Activated CD4-positive, alpha-beta memory T cell treated with anti-CD3 and anti-CD28 coated beads, Interleukin-2, amount 10 ng/mL, durations not matched to agents 7 days and 5 days (primary cell): ENCODE measurements at regions not wholly inside any gene's neighbourhood (a gene's known extent, or its start where the extent isn't known, plus 50 kb on each side); places are given as distances from the start of the nearest gene placed in this dataset.

Source experiments
- CTCF ChIA-PET: fragments of 350-600 bp; sonication (Branson Sonifier 250); formaldehyde crosslinking; loops from one replicate; lab custom pipeline; 2021; ENCODE audit warnings: antibody characterized with exemption, inconsistent platforms; lab: Charles Lee
- POLR2A ChIA-PET: fragments of 350-600 bp; sonication (Branson Sonifier 250); formaldehyde crosslinking; loops from one replicate; lab custom pipeline; 2021; ENCODE audit warnings: antibody characterized with exemption; lab: Charles Lee
- DNase-seq: peaks from one replicate; pipeline ENCODE4 v3.0.0-alpha.2; 2020
- H3K27ac Mint-ChIP-seq: one replicate; pipeline ENCODE4 v1.8.0; 2021; ENCODE audit warnings: mild to moderate bottlenecking, mixed read lengths
- H3K27me3 Mint-ChIP-seq: one replicate; pipeline ENCODE4 v1.8.0; 2021; ENCODE audit warnings: mixed read lengths
- H3K36me3 Mint-ChIP-seq: one replicate; pipeline ENCODE4 v1.8.0; 2021; ENCODE audit warnings: low read depth, mixed read lengths
- H3K4me1 Mint-ChIP-seq: one replicate; pipeline ENCODE4 v1.8.0; 2021; ENCODE audit warnings: mixed read lengths
- H3K4me3 Mint-ChIP-seq: one replicate; pipeline ENCODE4 v1.8.0; 2021; ENCODE audit warnings: mild to moderate bottlenecking, mixed read lengths
- H3K9me3 Mint-ChIP-seq: one replicate; pipeline ENCODE4 v1.8.0; 2021; ENCODE audit warnings: mixed read lengths

- no peak overlapping the region for H3K4me3 Mint-ChIP-seq
- ChIA-PET CTCF (no interaction called here), POLR2A (no interaction called here)
- DNase-seq, result no peak
- no peak overlapping the region for H3K27ac Mint-ChIP-seq
- H3K4me1 Mint-ChIP-seq, result no peaks in the 10 kb centered on the region
- H3K36me3 Mint-ChIP-seq, result no peaks in the 10 kb centered on the region
- no peaks in the 10 kb centered on the region for H3K27me3 Mint-ChIP-seq
- H3K9me3 Mint-ChIP-seq, result no peaks in the 10 kb centered on the region
Measured at GRCh38 chr4:14524276-14524675, 478.0 kb upstream of the CPEB2 start.

- Mint-ChIP-seq H3K4me1 (no peaks in the 10 kb centered on the region), H3K27me3 (no peaks in the 10 kb centered on the region), H3K27ac (no peak overlapping the region), H3K36me3 (no peaks in the 10 kb centered on the region), H3K9me3 (no peaks in the 10 kb centered on the region), H3K4me3 (no peak overlapping the region)
- POLR2A ChIA-PET, result no interaction called here
- CTCF ChIA-PET, result no interaction called here
- DNase-seq, result no peak
Measured at GRCh38 chr4:14528918-14529317, 473.4 kb upstream of the CPEB2 start.

DNA sequence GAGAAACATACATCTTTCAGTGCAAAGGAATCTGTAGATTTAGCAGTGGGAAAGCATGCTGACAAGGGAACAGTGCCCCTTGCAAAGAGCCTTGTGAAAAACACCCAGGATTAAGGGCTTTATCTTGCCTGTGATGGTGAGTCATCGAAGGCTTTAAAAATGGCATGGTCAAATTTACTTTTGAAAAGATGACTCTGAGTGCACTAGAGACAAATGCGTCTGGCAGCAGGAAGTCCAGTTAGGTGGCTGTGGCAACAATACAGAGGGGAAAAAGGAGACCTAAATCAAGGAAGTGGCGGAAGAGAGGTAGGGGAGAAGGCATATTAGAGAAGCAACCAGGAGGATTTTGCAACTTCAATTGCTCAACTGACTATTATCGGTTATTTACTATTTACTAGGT is 472.6 kb upstream of the CPEB2 start:
- H3K4me3 Mint-ChIP-seq, result no peak overlapping the region
- POLR2A ChIA-PET, result no interaction called here
- H3K36me3 Mint-ChIP-seq, result no peaks in the 10 kb centered on the region
- CTCF ChIA-PET, result no interaction called here
- DNase-seq, result no peak
- H3K4me1 Mint-ChIP-seq, result no peaks in the 10 kb centered on the region
- no peak overlapping the region for H3K27ac Mint-ChIP-seq
- H3K27me3 Mint-ChIP-seq, result no peaks in the 10 kb centered on the region
- no peaks in the 10 kb centered on the region for H3K9me3 Mint-ChIP-seq

DNA sequence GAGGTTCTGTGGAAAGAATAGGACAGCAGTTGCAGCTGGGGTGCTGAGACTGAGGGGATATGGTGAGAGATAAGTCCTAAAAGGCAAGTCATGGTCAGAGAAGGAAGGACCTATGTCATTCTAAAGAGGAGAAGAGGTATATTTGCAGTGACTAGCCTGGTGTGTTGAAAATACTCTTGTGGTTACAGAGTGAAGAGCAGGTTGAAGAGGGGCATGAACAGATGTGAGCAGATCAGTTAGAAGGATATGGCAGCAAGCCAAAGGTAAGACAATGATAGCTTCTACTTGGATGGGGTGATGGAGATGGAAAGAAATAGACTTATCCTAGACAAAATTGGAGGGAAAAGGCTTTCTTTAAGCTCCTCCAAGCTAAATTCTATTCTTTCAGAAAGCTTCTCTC is 469.8 kb upstream of the CPEB2 start:
- H3K9me3 Mint-ChIP-seq, result no peaks in the 10 kb centered on the region
- H3K36me3 Mint-ChIP-seq, result no peaks in the 10 kb centered on the region
- H3K27ac Mint-ChIP-seq, result no peak overlapping the region
- H3K4me1 Mint-ChIP-seq, result no peaks in the 10 kb centered on the region
- CTCF ChIA-PET, result no interaction called here
- no peak overlapping the region for H3K4me3 Mint-ChIP-seq
- no peaks in the 10 kb centered on the region for H3K27me3 Mint-ChIP-seq
- no peak for DNase-seq
- POLR2A ChIA-PET, result no interaction called here

DNA sequence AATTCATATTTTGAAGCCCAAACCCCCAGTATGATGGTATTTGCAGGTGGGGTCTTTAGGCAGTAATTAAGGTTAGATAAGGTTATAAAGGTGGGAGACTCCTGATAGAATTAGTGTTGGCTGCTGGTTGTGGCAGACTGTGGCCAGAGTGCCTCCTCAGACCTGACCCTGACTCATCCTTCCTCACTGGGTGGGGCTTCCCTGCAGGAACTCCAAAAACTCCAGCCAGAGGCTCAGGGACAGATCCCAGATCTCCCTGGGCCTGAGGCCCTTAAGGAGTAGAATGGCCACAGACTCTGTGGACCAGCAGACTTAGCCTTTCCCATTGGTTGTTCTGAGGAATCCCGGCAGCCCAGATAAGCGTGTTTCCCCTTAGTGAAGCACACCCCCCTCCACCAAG is 463.0 kb upstream of the CPEB2 start:
- H3K27ac Mint-ChIP-seq, result no peak overlapping the region
- ChIA-PET CTCF (no interaction called here), POLR2A (no interaction called here)
- H3K36me3 Mint-ChIP-seq, result no peaks in the 10 kb centered on the region
- DNase-seq, result no peak
- H3K27me3 Mint-ChIP-seq, result no peaks in the 10 kb centered on the region
- H3K4me3 Mint-ChIP-seq, result no peak overlapping the region
- H3K9me3 Mint-ChIP-seq, result peaks cover 4% of the 10 kb centered on the region
- no peaks in the 10 kb centered on the region for H3K4me1 Mint-ChIP-seq

DNA sequence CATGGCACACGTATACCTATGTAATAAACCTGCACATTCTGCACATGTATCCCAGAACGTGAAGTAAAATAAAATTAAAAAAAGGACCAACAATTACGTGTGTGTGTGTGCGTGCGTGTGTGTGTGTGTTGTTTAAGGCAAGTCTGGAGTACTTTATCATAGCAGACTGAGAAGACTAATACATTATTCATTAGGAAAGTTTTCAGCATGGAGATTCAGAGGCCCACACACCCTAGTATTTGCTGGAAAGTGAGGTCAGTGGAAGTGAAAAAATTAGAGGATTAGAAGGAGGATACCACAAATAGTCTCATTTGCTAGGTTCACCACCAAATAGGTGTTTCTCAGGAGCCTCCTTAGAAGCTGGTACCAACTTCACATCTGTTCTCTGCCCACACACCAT is 457.1 kb upstream of the CPEB2 start:
- ChIA-PET CTCF (no interaction called here), POLR2A (no interaction called here)
- Mint-ChIP-seq H3K27ac (no peak overlapping the region), H3K27me3 (no peaks in the 10 kb centered on the region), H3K4me1 (no peaks in the 10 kb centered on the region), H3K9me3 (peaks cover 6% of the 10 kb centered on the region), H3K4me3 (no peak overlapping the region), H3K36me3 (no peaks in the 10 kb centered on the region)
- no peak for DNase-seq

DNA sequence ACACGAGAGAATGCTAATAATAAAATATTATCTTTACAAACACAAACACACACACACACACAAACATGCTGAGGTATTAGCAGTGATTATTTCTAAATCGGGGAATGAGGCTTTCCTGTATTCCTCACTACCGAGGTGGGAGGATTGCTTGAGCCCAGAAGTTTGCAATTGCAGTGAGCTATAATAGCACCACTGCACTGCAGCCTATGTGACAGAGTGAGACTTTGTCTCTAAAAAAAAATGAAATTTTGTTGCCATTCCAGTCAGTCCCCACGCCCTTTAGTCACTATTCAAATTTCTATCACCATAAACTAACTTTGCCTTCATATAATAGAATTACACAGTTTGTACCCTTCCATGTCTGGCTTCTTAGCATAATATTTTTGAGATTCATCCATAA is 456.5 kb upstream of the CPEB2 start:
- H3K4me3 Mint-ChIP-seq, result no peak overlapping the region
- CTCF ChIA-PET, result interaction anchor here (0.8 kb wide), 1 partner anchor 10 kb away, joined by 5 read pairs; no protein-coding TSS in a partner anchor

DNA sequence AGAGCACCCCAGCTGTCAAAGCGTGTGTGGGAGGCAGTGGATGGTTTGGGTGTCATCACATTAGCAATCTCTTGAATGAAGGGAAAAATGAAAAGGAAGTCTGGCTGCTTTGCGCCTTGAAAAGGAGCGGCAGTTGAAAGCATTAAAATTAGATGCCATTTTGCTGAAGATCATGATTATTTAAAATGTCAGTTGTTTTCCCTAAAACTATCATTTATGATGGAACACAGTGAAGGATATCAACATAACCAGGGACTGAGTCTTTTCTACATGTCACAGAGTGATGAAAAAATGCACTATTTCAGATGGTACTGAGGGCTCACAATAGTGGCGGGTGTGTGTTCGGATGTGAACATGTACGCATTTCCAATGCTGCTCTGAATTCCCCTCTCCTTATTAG is 450.2 kb upstream of the CPEB2 start:
- H3K27me3 Mint-ChIP-seq, result no peaks in the 10 kb centered on the region
- CTCF ChIA-PET, result no interaction called here
- H3K9me3 Mint-ChIP-seq, result peaks cover 4% of the 10 kb centered on the region
- no peaks in the 10 kb centered on the region for H3K36me3 Mint-ChIP-seq
- POLR2A ChIA-PET, result no interaction called here
- H3K4me3 Mint-ChIP-seq, result no peak overlapping the region
- H3K4me1 Mint-ChIP-seq, result no peaks in the 10 kb centered on the region
- H3K27ac Mint-ChIP-seq, result no peak overlapping the region
- no peak for DNase-seq

More for the DNA sequence above, 456.5 kb upstream of the CPEB2 start:
- Mint-ChIP-seq H3K36me3 (no peaks in the 10 kb centered on the region), H3K9me3 (peaks cover 4% of the 10 kb centered on the region), H3K27ac (no peak overlapping the region), H3K27me3 (no peaks in the 10 kb centered on the region), H3K4me1 (no peaks in the 10 kb centered on the region)
- POLR2A ChIA-PET, result no interaction called here
- DNase-seq, result no peak

DNA sequence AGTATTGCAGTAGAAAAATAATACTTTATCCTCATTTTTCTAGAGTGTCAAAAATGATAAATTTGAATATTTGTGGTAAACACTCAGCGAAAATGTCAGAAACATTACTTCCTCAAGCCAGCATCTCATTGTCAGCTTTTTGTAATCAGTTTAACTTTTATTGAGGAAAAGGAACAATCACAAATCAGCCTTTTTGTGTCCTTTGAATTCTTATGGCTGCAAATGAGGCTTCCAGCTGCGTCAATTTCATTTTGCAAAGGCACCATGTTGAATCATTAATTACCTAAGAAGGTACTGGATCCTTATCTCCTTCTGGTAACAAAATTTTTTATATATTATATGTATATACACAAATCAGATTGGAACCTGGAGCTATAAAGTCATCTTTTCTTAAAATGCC is 442.6 kb upstream of the CPEB2 start:
- ChIA-PET POLR2A (no interaction called here), CTCF (no interaction called here)
- H3K4me3 Mint-ChIP-seq, result no peak overlapping the region
- H3K9me3 Mint-ChIP-seq, result no peaks in the 10 kb centered on the region
- no peaks in the 10 kb centered on the region for H3K36me3 Mint-ChIP-seq
- no peaks in the 10 kb centered on the region for H3K4me1 Mint-ChIP-seq
- H3K27ac Mint-ChIP-seq, result no peak overlapping the region
- no peak for DNase-seq
- no peaks in the 10 kb centered on the region for H3K27me3 Mint-ChIP-seq

GRCh38 chr4:14560577-14560976 is 441.7 kb upstream of the CPEB2 start:
- no peak for DNase-seq
- H3K36me3 Mint-ChIP-seq, result no peaks in the 10 kb centered on the region
- no peaks in the 10 kb centered on the region for H3K9me3 Mint-ChIP-seq
- H3K27me3 Mint-ChIP-seq, result no peaks in the 10 kb centered on the region
- H3K4me1 Mint-ChIP-seq, result no peaks in the 10 kb centered on the region
- CTCF ChIA-PET, result no interaction called here
- no peak overlapping the region for H3K4me3 Mint-ChIP-seq
- no peak overlapping the region for H3K27ac Mint-ChIP-seq
- POLR2A ChIA-PET, result no interaction called here

DNA sequence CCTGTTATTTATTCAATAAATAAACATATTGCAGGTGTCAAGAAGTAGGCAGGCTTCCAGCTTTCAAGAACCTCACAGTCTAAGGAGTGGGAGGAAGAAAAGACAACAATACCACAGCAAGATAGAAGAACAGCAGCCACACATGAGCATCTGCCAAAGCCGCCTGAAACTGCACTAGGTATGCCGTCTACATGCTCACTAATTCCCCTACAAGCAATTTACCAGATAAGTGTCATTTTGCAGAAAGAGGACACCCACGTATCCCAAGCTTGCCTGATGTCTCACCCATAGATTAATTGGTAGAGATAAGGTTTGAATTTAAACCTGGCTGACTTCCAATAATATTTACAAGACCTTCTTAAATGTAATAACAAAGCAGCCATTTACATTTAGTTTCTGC is 439.4 kb upstream of the CPEB2 start:
- H3K9me3 Mint-ChIP-seq, result no peaks in the 10 kb centered on the region
- ChIA-PET POLR2A (no interaction called here), CTCF (no interaction called here)
- no peaks in the 10 kb centered on the region for H3K27me3 Mint-ChIP-seq
- DNase-seq, result no peak
- H3K4me3 Mint-ChIP-seq, result no peak overlapping the region
- H3K4me1 Mint-ChIP-seq, result no peaks in the 10 kb centered on the region
- H3K36me3 Mint-ChIP-seq, result no peaks in the 10 kb centered on the region
- no peak overlapping the region for H3K27ac Mint-ChIP-seq

DNA sequence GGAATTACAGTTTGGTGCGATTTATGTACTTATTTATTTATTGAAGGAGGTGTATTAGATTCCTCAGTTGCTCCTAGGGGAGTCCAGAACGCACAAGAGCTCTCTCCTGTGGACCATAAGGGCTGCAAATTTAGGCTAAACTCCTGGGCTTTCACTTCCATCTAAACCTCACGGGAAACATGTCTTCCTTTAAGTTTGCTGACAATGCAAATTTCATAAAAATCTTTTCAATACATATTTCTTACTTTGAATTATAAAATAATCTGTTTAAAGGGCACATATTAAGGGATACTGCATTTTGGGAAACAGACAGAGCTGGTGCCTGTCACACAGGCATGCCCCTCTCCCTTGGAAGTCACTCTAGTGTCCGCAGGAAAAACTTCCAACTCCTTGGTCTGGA is 438.0 kb upstream of the CPEB2 start:
- CTCF ChIA-PET, result no interaction called here
- Mint-ChIP-seq H3K27me3 (no peaks in the 10 kb centered on the region), H3K4me1 (no peaks in the 10 kb centered on the region), H3K9me3 (no peaks in the 10 kb centered on the region), H3K36me3 (no peaks in the 10 kb centered on the region), H3K27ac (no peak overlapping the region), H3K4me3 (no peak overlapping the region)
- DNase-seq, result no peak
- POLR2A ChIA-PET, result interaction anchor here (0.6 kb wide), 1 partner anchor 907 kb away, joined by 3 read pairs; no protein-coding TSS in a partner anchor

DNA sequence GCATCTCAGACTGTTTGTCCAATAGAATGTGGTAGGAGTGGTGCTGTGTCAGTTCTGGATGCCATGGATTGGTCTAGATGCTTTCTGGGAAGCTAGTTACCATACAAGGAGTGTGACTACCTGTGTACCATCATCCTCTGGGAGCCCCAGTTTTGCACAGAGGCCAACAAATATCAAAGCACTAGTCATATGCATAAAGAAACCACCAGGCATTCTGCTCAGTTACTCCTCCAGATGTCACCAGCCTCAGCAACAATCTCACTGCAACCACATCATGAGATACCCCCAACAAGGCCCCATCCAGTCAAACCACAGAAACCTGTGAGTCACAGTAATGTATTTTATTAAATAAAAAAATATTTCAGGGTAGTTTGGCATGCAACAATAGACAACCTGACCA is 435.8 kb upstream of the CPEB2 start:
- no peak for DNase-seq
- Mint-ChIP-seq H3K4me1 (no peaks in the 10 kb centered on the region), H3K4me3 (no peak overlapping the region), H3K36me3 (no peaks in the 10 kb centered on the region), H3K9me3 (no peaks in the 10 kb centered on the region), H3K27me3 (no peaks in the 10 kb centered on the region), H3K27ac (no peak overlapping the region)
- ChIA-PET POLR2A (no interaction called here), CTCF (no interaction called here)

- H3K36me3 Mint-ChIP-seq, result no peaks in the 10 kb centered on the region
- H3K27me3 Mint-ChIP-seq, result no peaks in the 10 kb centered on the region
- no peak for DNase-seq
- H3K4me3 Mint-ChIP-seq, result no peak overlapping the region
- H3K9me3 Mint-ChIP-seq, result no peaks in the 10 kb centered on the region
- ChIA-PET POLR2A (no interaction called here), CTCF (no interaction called here)
- H3K27ac Mint-ChIP-seq, result no peak overlapping the region
- H3K4me1 Mint-ChIP-seq, result no peaks in the 10 kb centered on the region
Measured at GRCh38 chr4:14568351-14568750, 433.9 kb upstream of the CPEB2 start.

DNA sequence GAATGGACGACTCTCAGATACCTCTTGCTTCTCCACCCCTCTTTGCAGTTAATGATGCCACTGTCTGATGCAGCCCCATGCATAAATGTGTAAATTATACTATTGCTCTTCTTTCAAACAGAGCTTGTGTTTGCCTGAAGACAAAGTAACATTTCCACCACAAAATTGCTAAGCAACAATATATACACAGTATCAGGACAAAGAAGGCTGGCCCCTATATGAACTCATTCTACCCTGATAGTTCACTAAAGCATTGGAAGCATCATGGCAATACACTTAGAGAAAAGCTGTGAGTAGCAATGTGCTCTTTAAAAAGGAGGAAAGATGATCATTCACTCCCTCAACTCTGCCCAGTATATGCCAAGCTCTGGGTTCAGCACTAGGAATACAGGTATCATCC is 427.0 kb upstream of the CPEB2 start:
- no peaks in the 10 kb centered on the region for H3K36me3 Mint-ChIP-seq
- CTCF ChIA-PET, result no interaction called here
- no peaks in the 10 kb centered on the region for H3K4me1 Mint-ChIP-seq
- no peak for DNase-seq
- no peak overlapping the region for H3K4me3 Mint-ChIP-seq
- POLR2A ChIA-PET, result no interaction called here
- H3K9me3 Mint-ChIP-seq, result no peaks in the 10 kb centered on the region
- no peaks in the 10 kb centered on the region for H3K27me3 Mint-ChIP-seq
- H3K27ac Mint-ChIP-seq, result no peak overlapping the region
